ENCODE measurements at regions not wholly inside any gene's neighbourhood (a gene's known extent, or its start where the extent isn't known, plus 50 kb on each side); places are given as distances from the start of the nearest gene placed in this dataset.

- H3K9me3 ChIP-seq (ENCODE audit: control insufficient read depth, low read depth, low read length) = no peaks in the 10 kb centered on the region
- H3K36me3 ChIP-seq (ENCODE audit: control insufficient read depth, insufficient read depth, low read length) = no peaks in the 10 kb centered on the region
- no peak overlapping the region for H3K27ac ChIP-seq (ENCODE audit: low read length)
- no peak overlapping the region for H3K4me3 ChIP-seq (ENCODE audit: low read length)
- H3K27me3 ChIP-seq (ENCODE audit: control insufficient read depth, insufficient read depth, low read length) = no peaks in the 10 kb centered on the region
- WGBS (ENCODE audit: insufficient coverage, low lambda C conversion rate) = no CpG with 5 or more reads among the region's 2 CpGs
- no peak for DNase-seq
- no peaks in the 10 kb centered on the region for H3K4me1 ChIP-seq (ENCODE audit: control insufficient read depth, insufficient read depth, low read length)
Observed at GRCh38 chr16:66013486-66013885, 353.0 kb upstream of the CDH5 start.

DNA sequence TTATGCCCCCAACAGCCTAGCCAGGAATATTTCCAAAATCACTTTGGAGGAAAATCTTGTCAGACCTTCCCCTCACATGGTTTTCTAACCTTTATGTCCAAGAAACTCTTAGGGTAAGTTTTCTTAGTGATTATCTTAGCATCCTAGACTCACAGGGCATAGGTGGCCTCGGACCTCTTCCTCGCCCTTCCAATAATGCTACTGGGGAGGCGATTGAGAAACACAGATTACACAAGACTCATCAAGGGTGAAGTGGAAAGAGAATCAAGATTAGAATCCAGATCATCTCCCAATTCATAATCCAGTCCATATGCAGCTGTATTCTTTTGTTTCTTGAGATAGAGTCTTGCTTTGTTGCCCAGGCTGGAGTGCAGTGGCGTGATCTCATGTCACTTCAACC lies 358.4 kb upstream of the CDH5 start:
- Histone ChIP-seq H3K4me3 (ENCODE audit: low read length) (no peak overlapping the region), H3K4me1 (ENCODE audit: control insufficient read depth, insufficient read depth, low read length) (no peaks in the 10 kb centered on the region), H3K36me3 (ENCODE audit: control insufficient read depth, insufficient read depth, low read length) (no peaks in the 10 kb centered on the region), H3K27ac (ENCODE audit: low read length) (no peak overlapping the region), H3K9me3 (ENCODE audit: control insufficient read depth, low read depth, low read length) (no peaks in the 10 kb centered on the region), H3K27me3 (ENCODE audit: control insufficient read depth, insufficient read depth, low read length) (no peaks in the 10 kb centered on the region)
- 100% methylated on average over 1 of the region's 4 CpGs for WGBS (ENCODE audit: insufficient coverage, low lambda C conversion rate)
- DNase-seq = no peak

GRCh38 chr16:66007717-66008116 lies 358.8 kb upstream of the CDH5 start:
- DNase-seq = no peak
- no CpG with 5 or more reads among the region's 6 CpGs for WGBS (ENCODE audit: insufficient coverage, low lambda C conversion rate)
- Histone ChIP-seq H3K4me3 (ENCODE audit: low read length) (no peak overlapping the region), H3K4me1 (ENCODE audit: control insufficient read depth, insufficient read depth, low read length) (no peaks in the 10 kb centered on the region), H3K9me3 (ENCODE audit: control insufficient read depth, low read depth, low read length) (no peaks in the 10 kb centered on the region), H3K36me3 (ENCODE audit: control insufficient read depth, insufficient read depth, low read length) (no peaks in the 10 kb centered on the region), H3K27ac (ENCODE audit: low read length) (no peak overlapping the region), H3K27me3 (ENCODE audit: control insufficient read depth, insufficient read depth, low read length) (no peaks in the 10 kb centered on the region)

DNA sequence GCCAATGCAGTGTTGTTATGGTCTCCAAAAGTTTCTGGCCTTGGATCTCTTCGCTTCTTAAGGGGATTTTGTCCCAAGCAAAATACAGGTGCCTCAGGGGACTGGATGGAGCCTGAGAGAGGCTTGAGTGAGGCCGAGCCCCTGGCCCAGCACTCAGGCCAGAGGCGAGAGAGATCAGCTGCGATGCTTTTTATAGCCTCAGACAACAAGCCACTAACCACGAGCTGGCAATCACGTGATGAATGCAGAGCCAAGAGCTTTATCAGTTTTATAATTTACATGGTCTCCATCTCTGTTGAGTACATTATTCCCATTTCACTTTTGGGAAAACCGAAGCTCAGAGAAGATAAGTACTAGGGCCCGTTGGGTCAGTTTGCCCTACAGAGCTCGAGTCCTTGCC lies 360.0 kb upstream of the CDH5 start:
- 100% methylated on average over 1 of the region's 9 CpGs for WGBS (ENCODE audit: insufficient coverage, low lambda C conversion rate)
- H3K4me3 ChIP-seq (ENCODE audit: low read length) = no peak overlapping the region
- H3K36me3 ChIP-seq (ENCODE audit: control insufficient read depth, insufficient read depth, low read length) = no peaks in the 10 kb centered on the region
- H3K27ac ChIP-seq (ENCODE audit: low read length) = no peak overlapping the region
- H3K9me3 ChIP-seq (ENCODE audit: control insufficient read depth, low read depth, low read length) = no peaks in the 10 kb centered on the region
- no peak for DNase-seq
- H3K27me3 ChIP-seq (ENCODE audit: control insufficient read depth, insufficient read depth, low read length) = no peaks in the 10 kb centered on the region
- H3K4me1 ChIP-seq (ENCODE audit: control insufficient read depth, insufficient read depth, low read length) = no peaks in the 10 kb centered on the region

GRCh38 chr16:66004699-66005098 lies 361.8 kb upstream of the CDH5 start:
- no peaks in the 10 kb centered on the region for H3K4me1 ChIP-seq (ENCODE audit: control insufficient read depth, insufficient read depth, low read length)
- H3K9me3 ChIP-seq (ENCODE audit: control insufficient read depth, low read depth, low read length) = no peaks in the 10 kb centered on the region
- H3K36me3 ChIP-seq (ENCODE audit: control insufficient read depth, insufficient read depth, low read length) = no peaks in the 10 kb centered on the region
- H3K27me3 ChIP-seq (ENCODE audit: control insufficient read depth, insufficient read depth, low read length) = no peaks in the 10 kb centered on the region
- WGBS (ENCODE audit: insufficient coverage, low lambda C conversion rate) = no CpG with 5 or more reads among the region's 3 CpGs
- H3K27ac ChIP-seq (ENCODE audit: low read length) = no peak overlapping the region
- DNase-seq = peak in 1 of 2 donors; percentile 5
- no peak overlapping the region for H3K4me3 ChIP-seq (ENCODE audit: low read length)

GRCh38 chr16:66003201-66003600 lies 363.3 kb upstream of the CDH5 start:
- no peaks in the 10 kb centered on the region for H3K36me3 ChIP-seq (ENCODE audit: control insufficient read depth, insufficient read depth, low read length)
- H3K4me1 ChIP-seq (ENCODE audit: control insufficient read depth, insufficient read depth, low read length) = no peaks in the 10 kb centered on the region
- no peak overlapping the region for H3K27ac ChIP-seq (ENCODE audit: low read length)
- no CpG with 5 or more reads among the region's 2 CpGs for WGBS (ENCODE audit: insufficient coverage, low lambda C conversion rate)
- no peaks in the 10 kb centered on the region for H3K9me3 ChIP-seq (ENCODE audit: control insufficient read depth, low read depth, low read length)
- DNase-seq = peak in 1 of 2 donors; percentile 17
- H3K27me3 ChIP-seq (ENCODE audit: control insufficient read depth, insufficient read depth, low read length) = no peaks in the 10 kb centered on the region
- no peak overlapping the region for H3K4me3 ChIP-seq (ENCODE audit: low read length)

DNA sequence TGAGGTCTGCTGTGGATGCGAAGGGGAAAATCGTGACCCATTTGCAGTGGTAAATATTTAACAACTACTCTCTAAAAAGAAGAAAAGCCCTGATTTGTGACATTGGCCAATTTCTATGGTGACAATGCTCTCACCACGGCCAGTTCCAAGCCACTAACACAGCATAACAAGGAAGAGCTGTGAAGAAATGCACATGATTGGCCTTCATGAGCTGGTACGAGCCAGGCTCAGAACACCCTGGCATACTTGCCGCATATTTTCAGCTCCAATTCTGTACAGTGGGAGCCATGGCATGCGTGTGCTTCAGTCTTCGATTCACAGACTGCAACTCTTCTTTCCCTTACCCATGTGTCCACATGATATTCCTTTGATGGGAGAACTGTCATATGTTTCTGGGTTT lies 363.9 kb upstream of the CDH5 start:
- no peaks in the 10 kb centered on the region for H3K36me3 ChIP-seq (ENCODE audit: control insufficient read depth, insufficient read depth, low read length)
- no peaks in the 10 kb centered on the region for H3K4me1 ChIP-seq (ENCODE audit: control insufficient read depth, insufficient read depth, low read length)
- H3K27ac ChIP-seq (ENCODE audit: low read length) = no peak overlapping the region
- no peaks in the 10 kb centered on the region for H3K27me3 ChIP-seq (ENCODE audit: control insufficient read depth, insufficient read depth, low read length)
- 60% methylated on average over 1 of the region's 7 CpGs for WGBS (ENCODE audit: insufficient coverage, low lambda C conversion rate)
- DNase-seq = peak in 1 of 2 donors; percentile 5
- no peaks in the 10 kb centered on the region for H3K9me3 ChIP-seq (ENCODE audit: control insufficient read depth, low read depth, low read length)
- no peak overlapping the region for H3K4me3 ChIP-seq (ENCODE audit: low read length)

GRCh38 chr16:66001432-66001831 lies 365.1 kb upstream of the CDH5 start:
- Histone ChIP-seq H3K9me3 (ENCODE audit: control insufficient read depth, low read depth, low read length) (no peaks in the 10 kb centered on the region), H3K4me3 (ENCODE audit: low read length) (no peak overlapping the region), H3K27me3 (ENCODE audit: control insufficient read depth, insufficient read depth, low read length) (no peaks in the 10 kb centered on the region), H3K4me1 (ENCODE audit: control insufficient read depth, insufficient read depth, low read length) (no peaks in the 10 kb centered on the region), H3K36me3 (ENCODE audit: control insufficient read depth, insufficient read depth, low read length) (no peaks in the 10 kb centered on the region), H3K27ac (ENCODE audit: low read length) (no peak overlapping the region)
- no peak for DNase-seq
- 100% methylated on average over 1 of the region's 4 CpGs for WGBS (ENCODE audit: insufficient coverage, low lambda C conversion rate)

- DNase-seq = no peak
- WGBS (ENCODE audit: insufficient coverage, low lambda C conversion rate) = no CpG with 5 or more reads among the region's 5 CpGs
- Histone ChIP-seq H3K36me3 (ENCODE audit: control insufficient read depth, insufficient read depth, low read length) (no peaks in the 10 kb centered on the region), H3K4me1 (ENCODE audit: control insufficient read depth, insufficient read depth, low read length) (no peaks in the 10 kb centered on the region), H3K27ac (ENCODE audit: low read length) (no peak overlapping the region), H3K4me3 (ENCODE audit: low read length) (no peak overlapping the region), H3K27me3 (ENCODE audit: control insufficient read depth, insufficient read depth, low read length) (no peaks in the 10 kb centered on the region), H3K9me3 (ENCODE audit: control insufficient read depth, low read depth, low read length) (no peaks in the 10 kb centered on the region)
Observed at GRCh38 chr16:65998443-65998842, 368.0 kb upstream of the CDH5 start.

DNA sequence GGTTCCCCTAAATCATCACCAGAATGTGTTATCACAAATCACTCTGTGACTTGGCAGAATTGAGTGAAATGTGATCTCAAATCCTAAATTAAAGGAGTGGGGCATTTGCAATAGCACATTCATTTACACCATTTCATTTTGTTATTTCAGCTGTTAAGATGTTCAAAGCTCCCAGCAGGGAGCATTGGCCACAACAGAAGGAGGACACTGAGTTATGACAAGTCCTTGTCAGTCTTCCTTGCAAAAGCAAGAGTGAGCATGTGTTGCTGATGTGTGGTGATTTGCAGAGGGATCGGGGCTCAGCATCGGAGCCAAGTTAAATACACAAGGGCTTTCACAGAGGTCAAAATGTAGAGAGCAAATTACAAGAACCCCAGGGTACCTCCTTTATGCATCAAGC lies 372.2 kb upstream of the CDH5 start:
- Histone ChIP-seq H3K27me3 (ENCODE audit: control insufficient read depth, insufficient read depth, low read length) (no peaks in the 10 kb centered on the region), H3K4me1 (ENCODE audit: control insufficient read depth, insufficient read depth, low read length) (no peaks in the 10 kb centered on the region), H3K27ac (ENCODE audit: low read length) (no peak overlapping the region), H3K4me3 (ENCODE audit: low read length) (no peak overlapping the region), H3K9me3 (ENCODE audit: control insufficient read depth, low read depth, low read length) (no peaks in the 10 kb centered on the region), H3K36me3 (ENCODE audit: control insufficient read depth, insufficient read depth, low read length) (no peaks in the 10 kb centered on the region)
- DNase-seq = no peak
- WGBS (ENCODE audit: insufficient coverage, low lambda C conversion rate) = no CpG with 5 or more reads among the region's 2 CpGs

DNA sequence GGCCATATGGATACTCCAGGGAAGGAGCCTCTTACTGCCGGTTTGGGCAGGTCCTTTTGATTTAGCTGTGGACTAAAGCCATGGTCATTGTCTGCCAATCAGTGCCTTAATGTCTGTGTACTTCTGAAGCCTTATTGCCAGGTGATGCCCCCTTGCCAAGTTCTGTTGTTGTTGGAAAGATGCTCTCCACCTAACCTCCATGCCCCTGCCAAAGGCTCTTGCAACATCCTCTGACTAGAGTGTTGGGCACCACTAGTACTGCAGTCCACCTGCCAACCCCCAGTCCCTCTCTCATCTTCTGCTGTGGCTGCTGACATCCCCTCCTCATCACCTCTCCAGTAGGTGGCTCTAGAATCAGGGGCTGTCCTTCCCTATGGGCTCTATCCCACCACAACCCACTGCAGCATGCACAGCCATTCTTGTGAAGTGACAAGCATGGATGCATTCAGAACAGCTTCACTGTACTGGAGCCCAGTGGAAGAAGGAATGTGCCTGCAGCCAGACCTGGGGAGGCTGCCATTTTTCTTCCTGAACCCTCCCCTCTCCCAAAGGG lies 375.3 kb upstream of the CDH5 start:
- Histone ChIP-seq H3K9me3 (ENCODE audit: control insufficient read depth, low read depth, low read length) (no peaks in the 10 kb centered on the region), H3K4me3 (ENCODE audit: low read length) (no peak overlapping the region), H3K27me3 (ENCODE audit: control insufficient read depth, insufficient read depth, low read length) (no peaks in the 10 kb centered on the region), H3K4me1 (ENCODE audit: control insufficient read depth, insufficient read depth, low read length) (no peaks in the 10 kb centered on the region), H3K36me3 (ENCODE audit: control insufficient read depth, insufficient read depth, low read length) (no peaks in the 10 kb centered on the region), H3K27ac (ENCODE audit: low read length) (no peak overlapping the region)
- WGBS (ENCODE audit: insufficient coverage, low lambda C conversion rate) = no CpG with 5 or more reads among the region's 1 CpG
- DNase-seq = no peak

All from large intestine (tissue), 3 donors.